ENCODE measurements at regions not wholly inside any gene's neighbourhood (a gene's known extent, or its start where the extent isn't known, plus 50 kb on each side); places are given as distances from the start of the nearest gene placed in this dataset.

DNA sequence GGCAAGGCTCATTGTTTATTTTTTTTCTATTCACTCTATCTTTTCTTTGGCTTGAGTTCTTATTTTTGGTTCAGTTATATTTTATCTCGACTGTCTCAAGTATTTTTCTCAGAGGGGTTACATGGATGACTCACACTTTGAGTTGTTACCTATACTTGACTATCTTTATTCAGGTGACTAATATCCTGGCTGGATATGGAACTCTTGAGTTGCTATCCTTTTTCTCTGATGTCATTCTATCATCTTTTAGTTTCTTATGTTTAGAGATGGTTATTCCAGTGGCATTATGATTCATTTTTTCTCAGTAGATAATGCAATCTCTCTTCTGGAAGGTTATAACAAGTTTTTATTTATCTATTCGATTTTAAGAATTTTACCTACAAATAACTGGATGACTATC is 117.9 kb downstream of the COX18 start:
- Histone ChIP-seq H3K27me3 (ENCODE audit: insufficient read depth, poor library complexity, severe bottlenecking) (no peaks in the 10 kb centered on the region), H3K4me3 (replicated peaks; ENCODE audit: insufficient read depth, low read length) (no peak overlapping the region), H3K27ac (replicated peaks) (no peak overlapping the region)
- TF ChIP-seq CTCF (IDR thresholded peaks at IDR 0.05; ENCODE audit: insufficient read depth, low read length), result no peak
- no peak for TF ChIP-seq SPI1 (IDR thresholded peaks at IDR 0.05; ENCODE audit: borderline replicate concordance, low read depth)
- TF ChIP-seq, protein P1, sequence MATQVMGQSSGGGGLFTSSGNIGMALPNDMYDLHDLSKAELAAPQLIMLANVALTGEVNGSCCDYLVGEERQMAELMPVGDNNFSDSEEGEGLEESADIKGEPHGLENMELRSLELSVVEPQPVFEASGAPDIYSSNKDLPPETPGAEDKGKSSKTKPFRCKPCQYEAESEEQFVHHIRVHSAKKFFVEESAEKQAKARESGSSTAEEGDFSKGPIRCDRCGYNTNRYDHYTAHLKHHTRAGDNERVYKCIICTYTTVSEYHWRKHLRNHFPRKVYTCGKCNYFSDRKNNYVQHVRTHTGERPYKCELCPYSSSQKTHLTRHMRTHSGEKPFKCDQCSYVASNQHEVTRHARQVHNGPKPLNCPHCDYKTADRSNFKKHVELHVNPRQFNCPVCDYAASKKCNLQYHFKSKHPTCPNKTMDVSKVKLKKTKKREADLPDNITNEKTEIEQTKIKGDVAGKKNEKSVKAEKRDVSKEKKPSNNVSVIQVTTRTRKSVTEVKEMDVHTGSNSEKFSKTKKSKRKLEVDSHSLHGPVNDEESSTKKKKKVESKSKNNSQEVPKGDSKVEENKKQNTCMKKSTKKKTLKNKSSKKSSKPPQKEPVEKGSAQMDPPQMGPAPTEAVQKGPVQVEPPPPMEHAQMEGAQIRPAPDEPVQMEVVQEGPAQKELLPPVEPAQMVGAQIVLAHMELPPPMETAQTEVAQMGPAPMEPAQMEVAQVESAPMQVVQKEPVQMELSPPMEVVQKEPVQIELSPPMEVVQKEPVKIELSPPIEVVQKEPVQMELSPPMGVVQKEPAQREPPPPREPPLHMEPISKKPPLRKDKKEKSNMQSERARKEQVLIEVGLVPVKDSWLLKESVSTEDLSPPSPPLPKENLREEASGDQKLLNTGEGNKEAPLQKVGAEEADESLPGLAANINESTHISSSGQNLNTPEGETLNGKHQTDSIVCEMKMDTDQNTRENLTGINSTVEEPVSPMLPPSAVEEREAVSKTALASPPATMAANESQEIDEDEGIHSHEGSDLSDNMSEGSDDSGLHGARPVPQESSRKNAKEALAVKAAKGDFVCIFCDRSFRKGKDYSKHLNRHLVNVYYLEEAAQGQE (IDR thresholded peaks at IDR 0.05; ENCODE audit: insufficient replicate concordance, low read depth), result no peak
- no peak for TF ChIP-seq GABPA (IDR thresholded peaks at IDR 0.05; ENCODE audit: low read depth)
- no peak for TF ChIP-seq POLR2AphosphoS5 (IDR thresholded peaks at IDR 0.05; ENCODE audit: low read depth)
- no peak for DNase-seq (ENCODE audit: low read depth in 1 of 2, low spot score in 1 of 2)

DNA sequence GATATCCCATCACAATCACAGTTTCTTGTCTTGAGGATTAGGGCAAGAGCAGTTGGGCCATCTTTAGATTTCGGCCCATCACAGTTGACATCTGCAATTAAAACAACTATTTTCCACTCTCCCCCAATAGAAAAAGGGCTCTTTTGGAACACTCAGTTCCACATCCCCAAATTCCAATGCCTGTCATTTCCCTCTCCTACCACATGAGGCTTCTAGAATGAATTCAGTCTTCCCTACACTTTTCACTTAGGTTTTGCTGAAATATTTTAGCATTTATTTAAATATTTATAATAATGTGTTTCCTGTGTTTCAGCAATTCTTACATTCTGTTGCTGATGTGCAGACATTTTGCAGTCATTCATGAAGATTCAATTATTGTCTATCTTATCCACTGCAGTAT is 118.4 kb downstream of the COX18 start:
- no peak overlapping the region for H3K27ac ChIP-seq (replicated peaks)
- no peak for DNase-seq (ENCODE audit: low read depth in 1 of 2, low spot score in 1 of 2)
- no peaks in the 10 kb centered on the region for H3K27me3 ChIP-seq (ENCODE audit: insufficient read depth, poor library complexity, severe bottlenecking)
- TF ChIP-seq POLR2AphosphoS5 (IDR thresholded peaks at IDR 0.05; ENCODE audit: low read depth) (no peak), GABPA (IDR thresholded peaks at IDR 0.05; ENCODE audit: low read depth) (no peak), CTCF (IDR thresholded peaks at IDR 0.05; ENCODE audit: insufficient read depth, low read length) (no peak), SPI1 (IDR thresholded peaks at IDR 0.05; ENCODE audit: borderline replicate concordance, low read depth) (no peak)
- TF ChIP-seq, protein P1 (IDR thresholded peaks at IDR 0.05; ENCODE audit: insufficient replicate concordance, low read depth), result no peak
- no peak overlapping the region for H3K4me3 ChIP-seq (replicated peaks; ENCODE audit: insufficient read depth, low read length)

DNA sequence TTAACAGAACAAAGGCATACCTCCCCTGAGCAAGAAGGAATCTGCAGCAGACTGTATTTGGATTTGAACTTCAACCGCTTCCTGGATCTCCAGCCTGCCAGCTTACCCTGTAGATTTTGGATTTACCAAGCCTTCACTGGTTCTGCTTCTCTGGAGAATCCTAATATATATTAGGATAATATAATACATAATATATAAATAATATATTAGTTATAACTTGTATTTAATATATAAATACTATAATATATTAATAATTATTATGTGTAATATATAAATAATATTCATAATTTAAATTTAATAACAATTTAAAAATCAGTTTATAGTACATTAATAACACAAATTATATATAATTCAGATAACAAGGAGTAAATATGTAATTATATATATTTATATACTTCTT is 121.4 kb downstream of the COX18 start:
- no peak for TF ChIP-seq CTCF (IDR thresholded peaks at IDR 0.05; ENCODE audit: insufficient read depth, low read length)
- TF ChIP-seq GABPA (IDR thresholded peaks at IDR 0.05; ENCODE audit: low read depth), result no peak
- TF ChIP-seq SPI1 (IDR thresholded peaks at IDR 0.05; ENCODE audit: borderline replicate concordance, low read depth), result no peak
- TF ChIP-seq, protein P1 (IDR thresholded peaks at IDR 0.05; ENCODE audit: insufficient replicate concordance, low read depth), result no peak
- TF ChIP-seq POLR2AphosphoS5 (IDR thresholded peaks at IDR 0.05; ENCODE audit: low read depth), result no peak
- H3K27me3 ChIP-seq (ENCODE audit: insufficient read depth, poor library complexity, severe bottlenecking), result no peaks in the 10 kb centered on the region
- no peak overlapping the region for H3K4me3 ChIP-seq (replicated peaks; ENCODE audit: insufficient read depth, low read length)
- no peak overlapping the region for H3K27ac ChIP-seq (replicated peaks)
- no peak for DNase-seq (ENCODE audit: low read depth in 1 of 2, low spot score in 1 of 2)
